Glutamatergic neuron (in vitro differentiated cells): ENCODE measurements at regions not wholly inside any gene's neighbourhood (a gene's known extent, or its start where the extent isn't known, plus 50 kb on each side); places are given as distances from the start of the nearest gene placed in this dataset.

Experiments used
- DNase-seq: peaks from one replicate; pipeline ENCODE4 v3.0.0; 2022
- H3K27ac Mint-ChIP-seq: one replicate; pipeline ENCODE4 v1.8.0; 2020; ENCODE audit warnings: mild to moderate bottlenecking, mixed read lengths, inconsistent platforms; ENCODE audit not compliant: unreplicated experiment
- H3K27me3 Mint-ChIP-seq: one replicate; pipeline ENCODE4 v1.8.0; 2020; ENCODE audit warnings: mild to moderate bottlenecking, moderate library complexity, mixed read lengths, inconsistent platforms; ENCODE audit not compliant: unreplicated experiment
- H3K36me3 Mint-ChIP-seq: one replicate; pipeline ENCODE4 v1.8.0; 2020; ENCODE audit warnings: mild to moderate bottlenecking, mixed read lengths, inconsistent platforms; ENCODE audit not compliant: unreplicated experiment
- H3K4me1 Mint-ChIP-seq: one replicate; pipeline ENCODE4 v1.8.0; 2020; ENCODE audit warnings: mild to moderate bottlenecking, low read depth, mixed read lengths, inconsistent platforms; ENCODE audit not compliant: unreplicated experiment
- H3K4me3 Mint-ChIP-seq: one replicate; pipeline ENCODE4 v1.8.0; 2020; ENCODE audit warnings: mild to moderate bottlenecking, mixed read lengths, inconsistent platforms; ENCODE audit not compliant: unreplicated experiment
- H3K9me3 Mint-ChIP-seq: one replicate; pipeline ENCODE4 v1.8.0; 2020; ENCODE audit warnings: mild to moderate bottlenecking, moderate library complexity, mixed read lengths, inconsistent platforms; ENCODE audit not compliant: unreplicated experiment
- TF ChIP-seq, protein P1 (sequence below): fragments of 200-600 bp; sonication (generic); IDR thresholded peaks from one replicate; pipeline ENCODE4 v1.5.0; 2021; ENCODE audit not compliant: partially characterized antibody, unreplicated experiment

DNA sequence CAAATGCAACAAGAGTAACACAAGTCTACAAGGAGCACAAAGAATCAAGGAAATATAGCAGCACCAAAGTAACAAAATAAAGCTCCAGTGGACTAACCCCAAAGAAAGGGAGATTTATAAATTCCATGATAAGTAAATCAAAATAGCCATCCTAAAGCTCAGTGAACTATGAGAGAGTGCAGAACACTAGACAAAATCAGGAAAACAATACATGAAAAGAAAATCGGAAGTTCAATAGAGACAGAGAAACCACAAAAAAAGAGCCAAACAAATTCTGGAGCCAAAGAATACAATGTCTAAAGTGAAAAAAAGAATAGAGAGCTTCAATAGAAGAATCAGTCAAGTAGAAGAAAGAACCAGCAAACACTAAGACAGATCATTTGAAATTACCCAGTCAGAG lies 247.3 kb upstream of the TENT5A start:
- no peaks in the 10 kb centered on the region for H3K4me1 Mint-ChIP-seq
- H3K36me3 Mint-ChIP-seq = no peaks in the 10 kb centered on the region
- H3K27ac Mint-ChIP-seq = no peak overlapping the region
- no peak overlapping the region for H3K4me3 Mint-ChIP-seq
- DNase-seq = no peak
- TF ChIP-seq, protein P1, sequence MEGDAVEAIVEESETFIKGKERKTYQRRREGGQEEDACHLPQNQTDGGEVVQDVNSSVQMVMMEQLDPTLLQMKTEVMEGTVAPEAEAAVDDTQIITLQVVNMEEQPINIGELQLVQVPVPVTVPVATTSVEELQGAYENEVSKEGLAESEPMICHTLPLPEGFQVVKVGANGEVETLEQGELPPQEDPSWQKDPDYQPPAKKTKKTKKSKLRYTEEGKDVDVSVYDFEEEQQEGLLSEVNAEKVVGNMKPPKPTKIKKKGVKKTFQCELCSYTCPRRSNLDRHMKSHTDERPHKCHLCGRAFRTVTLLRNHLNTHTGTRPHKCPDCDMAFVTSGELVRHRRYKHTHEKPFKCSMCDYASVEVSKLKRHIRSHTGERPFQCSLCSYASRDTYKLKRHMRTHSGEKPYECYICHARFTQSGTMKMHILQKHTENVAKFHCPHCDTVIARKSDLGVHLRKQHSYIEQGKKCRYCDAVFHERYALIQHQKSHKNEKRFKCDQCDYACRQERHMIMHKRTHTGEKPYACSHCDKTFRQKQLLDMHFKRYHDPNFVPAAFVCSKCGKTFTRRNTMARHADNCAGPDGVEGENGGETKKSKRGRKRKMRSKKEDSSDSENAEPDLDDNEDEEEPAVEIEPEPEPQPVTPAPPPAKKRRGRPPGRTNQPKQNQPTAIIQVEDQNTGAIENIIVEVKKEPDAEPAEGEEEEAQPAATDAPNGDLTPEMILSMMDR = no peak
- H3K27me3 Mint-ChIP-seq = no peaks in the 10 kb centered on the region
- no peaks in the 10 kb centered on the region for H3K9me3 Mint-ChIP-seq

GRCh38 chr6:81999270-81999669 lies 246.8 kb upstream of the TENT5A start:
- H3K9me3 Mint-ChIP-seq = no peaks in the 10 kb centered on the region
- TF ChIP-seq, protein P1 = no peak
- no peaks in the 10 kb centered on the region for H3K4me1 Mint-ChIP-seq
- no peak overlapping the region for H3K27ac Mint-ChIP-seq
- no peak for DNase-seq
- H3K4me3 Mint-ChIP-seq = no peak overlapping the region
- no peaks in the 10 kb centered on the region for H3K36me3 Mint-ChIP-seq
- H3K27me3 Mint-ChIP-seq = no peaks in the 10 kb centered on the region

DNA sequence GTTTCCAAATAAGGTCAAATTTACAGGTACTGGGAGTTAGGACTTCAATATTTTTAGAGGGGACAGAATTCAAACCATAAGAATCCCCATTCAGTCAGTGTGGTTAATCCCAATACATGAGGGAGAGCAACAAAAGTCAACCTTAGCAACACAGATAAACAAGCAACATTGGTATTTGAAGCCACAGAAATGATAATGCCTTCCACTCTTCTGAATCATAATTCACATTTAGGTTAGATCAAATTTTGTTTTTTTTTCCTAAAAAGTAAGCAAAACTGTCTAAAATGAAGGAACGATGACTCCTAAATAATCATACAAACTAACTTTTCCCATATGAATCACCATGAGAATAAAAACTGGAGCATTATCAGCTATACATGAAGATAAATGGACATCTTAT lies 246.0 kb upstream of the TENT5A start:
- Mint-ChIP-seq H3K27ac (no peak overlapping the region), H3K4me3 (no peak overlapping the region), H3K36me3 (no peaks in the 10 kb centered on the region), H3K4me1 (no peaks in the 10 kb centered on the region), H3K27me3 (no peaks in the 10 kb centered on the region), H3K9me3 (no peaks in the 10 kb centered on the region)
- TF ChIP-seq, protein P1 = no peak
- DNase-seq = no peak

- H3K9me3 Mint-ChIP-seq = no peaks in the 10 kb centered on the region
- no peaks in the 10 kb centered on the region for H3K27me3 Mint-ChIP-seq
- no peak for DNase-seq
- TF ChIP-seq, protein P1 = no peak
- no peaks in the 10 kb centered on the region for H3K36me3 Mint-ChIP-seq
- no peak overlapping the region for H3K4me3 Mint-ChIP-seq
- H3K4me1 Mint-ChIP-seq = no peaks in the 10 kb centered on the region
- H3K27ac Mint-ChIP-seq = no peak overlapping the region
Observed at GRCh38 chr6:81997090-81997926, 244.8 kb upstream of the TENT5A start.

DNA sequence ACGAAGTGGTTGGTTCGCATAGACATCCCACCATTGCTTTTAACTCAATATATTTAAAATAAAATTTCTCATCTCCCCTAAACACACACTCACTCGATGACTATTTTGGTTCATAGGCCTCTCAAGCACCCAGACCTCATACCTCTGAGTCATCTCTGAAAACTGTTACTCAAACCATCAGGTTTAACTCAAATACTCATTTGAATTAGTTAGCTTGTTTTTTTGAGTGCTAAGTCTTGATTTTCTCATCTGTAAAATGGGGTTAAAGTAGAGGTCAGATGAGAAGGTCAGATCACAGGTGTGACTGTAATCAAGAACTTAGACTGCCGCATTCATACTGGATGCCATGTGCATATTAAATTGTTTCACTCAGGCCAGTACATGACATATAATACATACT lies 243.9 kb upstream of the TENT5A start:
- H3K4me3 Mint-ChIP-seq = no peak overlapping the region
- H3K4me1 Mint-ChIP-seq = no peaks in the 10 kb centered on the region
- H3K27ac Mint-ChIP-seq = no peak overlapping the region
- H3K9me3 Mint-ChIP-seq = no peaks in the 10 kb centered on the region
- TF ChIP-seq, protein P1 = no peak
- H3K27me3 Mint-ChIP-seq = no peaks in the 10 kb centered on the region
- DNase-seq = no peak
- H3K36me3 Mint-ChIP-seq = no peaks in the 10 kb centered on the region
